A673 (cell line): ENCODE measurements at regions not wholly inside any gene's neighbourhood (a gene's known extent, or its start where the extent isn't known, plus 50 kb on each side); places are given as distances from the start of the nearest gene placed in this dataset.

Source experiments
- BruUV-seq: library from RNA; stranded (reverse); fragments of 400-500 nt; replicated peaks from 2 replicates; lab custom pipeline; 2021; lab: Mats Ljungman, UMichigan
- CTCF ChIA-PET: fragments of 300-600 bp; sonication (Branson Sonifier 250); formaldehyde crosslinking; loops from one replicate; lab custom pipeline; 2022; ENCODE audit warnings: antibody characterized with exemption; lab: Charles Lee
- POLR2A ChIA-PET: fragments of 300-600 bp; sonication (Branson Sonifier 250); formaldehyde crosslinking; loops from one replicate; lab custom pipeline; 2022; ENCODE audit warnings: antibody characterized with exemption; ENCODE audit not compliant: low non-redundant PET; lab: Charles Lee
- DNase-seq: peaks from one replicate; pipeline ENCODE4 v3.0.0-alpha.2; 2015; ENCODE audit warnings: low spot score
- H3K27ac ChIP-seq: fragments of 200-600 bp; sonication (generic); 2 replicates; pipeline ENCODE4 v1.5.1; 2016; ENCODE audit warnings: mixed run types, low read depth, mild to moderate bottlenecking, mixed read lengths, antibody characterized with exemption, low read length; ENCODE audit not compliant: poor library complexity, severe bottlenecking
- H3K27me3 ChIP-seq: fragments of 200-600 bp; sonication (generic); replicated peaks from 2 replicates; pipeline ENCODE4 v1.6.1; 2017; ENCODE audit warnings: mixed run types, low read depth, mild to moderate bottlenecking, mixed read lengths, antibody characterized with exemption, low read length; ENCODE audit not compliant: insufficient read depth, poor library complexity
- H3K36me3 ChIP-seq: fragments of 200-600 bp; sonication (generic); 2 replicates; pipeline ENCODE4 v1.6.1; 2016; ENCODE audit warnings: mixed run types, mild to moderate bottlenecking, mixed read lengths, antibody characterized with exemption, low read length; ENCODE audit not compliant: insufficient read depth, poor library complexity, severe bottlenecking
- H3K4me1 ChIP-seq: fragments of 200-600 bp; sonication (generic); 2 replicates; pipeline ENCODE4 v1.6.1; 2017; ENCODE audit warnings: mixed run types, mild to moderate bottlenecking, mixed read lengths, antibody characterized with exemption, low read length; ENCODE audit not compliant: insufficient read depth, poor library complexity, severe bottlenecking
- H3K4me3 ChIP-seq: fragments of 200-600 bp; sonication (generic); 2 replicates; pipeline ENCODE4 v1.5.1; 2016; ENCODE audit warnings: low read depth, mixed run types, mild to moderate bottlenecking, mixed read lengths, low read length; ENCODE audit not compliant: poor library complexity, severe bottlenecking
- H3K9me3 ChIP-seq: fragments of 200-600 bp; sonication (generic); 2 replicates; pipeline ENCODE4 v1.6.1; 2016; ENCODE audit warnings: mixed run types, low read depth, mild to moderate bottlenecking, mixed read lengths, antibody characterized with exemption, low read length; ENCODE audit not compliant: poor library complexity, severe bottlenecking
- EZH2 ChIP-seq: fragments of 200-600 bp; sonication (generic); IDR thresholded peaks from 2 replicates; pipeline ENCODE4 v1.6.1; 2017; ENCODE audit warnings: borderline replicate concordance, low read depth, mild to moderate bottlenecking, mixed read lengths, antibody characterized with exemption, low read length; ENCODE audit not compliant: poor library complexity, severe bottlenecking
- intact Hi-C: fragments of 100-400 bp; cut with micrococcal nuclease; formaldehyde crosslinking; loops from one replicate; pipeline ENCODE4 v1.10.0; 2022; ENCODE audit not compliant: unreplicated experiment
- TF ChIP-seq, protein P1 (sequence below): fragments of 300-800, 200-600 bp; sonication (generic); conservative IDR thresholded peaks from 2 replicates; pipeline ENCODE4 v1.5.1; 2017; ENCODE audit warnings: low read depth, mild to moderate bottlenecking, antibody characterized with exemption, low read length, moderate library complexity, mixed read lengths

DNA sequence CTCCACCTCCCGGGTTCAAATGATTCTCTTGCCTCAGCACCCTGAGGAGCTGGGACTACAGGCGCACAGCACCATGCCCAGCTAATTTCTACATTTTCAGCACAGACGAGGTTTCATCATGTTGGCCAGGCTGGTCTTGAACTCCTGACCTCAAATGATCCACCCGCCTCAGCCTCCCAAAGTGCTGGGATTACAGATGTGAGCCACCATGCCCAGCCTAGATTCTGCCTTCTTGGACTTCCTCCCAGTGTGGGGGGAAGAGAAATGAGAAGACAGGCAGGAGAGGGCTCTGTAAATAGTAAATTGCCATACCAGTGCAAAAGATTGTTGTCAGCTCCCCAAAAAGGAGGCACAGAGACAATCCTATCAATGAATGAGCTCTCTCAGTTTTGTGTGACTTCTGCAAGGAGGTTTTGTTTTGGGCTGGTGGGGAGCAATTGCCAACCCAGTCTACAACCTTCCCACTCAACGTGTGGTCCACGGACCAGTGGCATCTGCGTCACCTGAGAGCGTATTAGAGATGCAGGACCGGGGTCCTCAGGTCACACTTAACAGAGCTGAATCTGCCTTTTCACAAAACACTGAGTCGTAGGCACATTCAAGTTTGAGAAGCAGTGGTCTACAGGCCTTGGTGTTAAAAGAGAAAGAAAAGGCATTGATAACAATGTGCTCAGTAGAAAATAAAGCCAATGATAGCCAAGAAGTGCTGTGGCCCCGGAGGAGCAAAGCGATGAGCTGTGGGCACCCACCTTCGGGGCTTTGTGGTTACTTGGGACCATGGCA is 78.1 kb downstream of the MYCN start:
- intact Hi-C loops, result no loop called here

DNA sequence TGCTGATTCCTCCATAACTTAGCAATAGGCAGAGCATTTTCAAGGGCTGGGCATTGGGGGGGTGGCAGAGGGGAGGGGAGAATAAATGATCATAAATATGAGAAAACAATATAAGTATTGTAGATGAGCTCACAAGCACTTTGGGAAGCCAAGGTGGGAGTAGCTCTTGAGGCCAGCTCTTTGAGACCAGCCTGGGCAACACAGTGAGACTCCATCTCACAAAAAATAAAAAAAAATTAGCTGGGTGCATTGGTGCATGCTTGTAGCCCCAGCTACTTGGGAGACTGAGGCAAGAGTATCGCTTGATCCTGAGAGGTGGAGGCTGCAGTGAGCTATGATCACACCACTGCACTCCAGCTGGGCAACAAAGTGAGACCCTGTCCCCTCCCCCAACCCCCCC is 75.9 kb downstream of the MYCN start:
- no peaks in the 10 kb centered on the region for H3K4me1 ChIP-seq
- no peaks in the 10 kb centered on the region for H3K27me3 ChIP-seq
- H3K27ac ChIP-seq, result no peak overlapping the region
- TF ChIP-seq, protein P1, sequence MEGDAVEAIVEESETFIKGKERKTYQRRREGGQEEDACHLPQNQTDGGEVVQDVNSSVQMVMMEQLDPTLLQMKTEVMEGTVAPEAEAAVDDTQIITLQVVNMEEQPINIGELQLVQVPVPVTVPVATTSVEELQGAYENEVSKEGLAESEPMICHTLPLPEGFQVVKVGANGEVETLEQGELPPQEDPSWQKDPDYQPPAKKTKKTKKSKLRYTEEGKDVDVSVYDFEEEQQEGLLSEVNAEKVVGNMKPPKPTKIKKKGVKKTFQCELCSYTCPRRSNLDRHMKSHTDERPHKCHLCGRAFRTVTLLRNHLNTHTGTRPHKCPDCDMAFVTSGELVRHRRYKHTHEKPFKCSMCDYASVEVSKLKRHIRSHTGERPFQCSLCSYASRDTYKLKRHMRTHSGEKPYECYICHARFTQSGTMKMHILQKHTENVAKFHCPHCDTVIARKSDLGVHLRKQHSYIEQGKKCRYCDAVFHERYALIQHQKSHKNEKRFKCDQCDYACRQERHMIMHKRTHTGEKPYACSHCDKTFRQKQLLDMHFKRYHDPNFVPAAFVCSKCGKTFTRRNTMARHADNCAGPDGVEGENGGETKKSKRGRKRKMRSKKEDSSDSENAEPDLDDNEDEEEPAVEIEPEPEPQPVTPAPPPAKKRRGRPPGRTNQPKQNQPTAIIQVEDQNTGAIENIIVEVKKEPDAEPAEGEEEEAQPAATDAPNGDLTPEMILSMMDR, result no peak
- TF ChIP-seq EZH2, result no peak
- ChIA-PET CTCF (no interaction called here), POLR2A (no interaction called here)
- no peak overlapping the region for H3K4me3 ChIP-seq
- no peaks in the 10 kb centered on the region for H3K9me3 ChIP-seq
- no peak for DNase-seq
- intact Hi-C loops, result no loop called here
- no peaks in the 10 kb centered on the region for H3K36me3 ChIP-seq
- no TSS peak for BruUV-seq

More for the DNA sequence above, 78.1 kb downstream of the MYCN start:
- Histone ChIP-seq H3K9me3 (no peaks in the 10 kb centered on the region), H3K36me3 (no peaks in the 10 kb centered on the region), H3K4me1 (no peaks in the 10 kb centered on the region), H3K27me3 (peaks cover 18% of the 10 kb centered on the region), H3K4me3 (no peak overlapping the region), H3K27ac (no peak overlapping the region)
- BruUV-seq, result no TSS peak
- CTCF ChIA-PET, result no interaction called here
- POLR2A ChIA-PET, result no interaction called here
- DNase-seq, result no peak
- TF ChIP-seq, protein P1, result no peak
- no peak for TF ChIP-seq EZH2

DNA sequence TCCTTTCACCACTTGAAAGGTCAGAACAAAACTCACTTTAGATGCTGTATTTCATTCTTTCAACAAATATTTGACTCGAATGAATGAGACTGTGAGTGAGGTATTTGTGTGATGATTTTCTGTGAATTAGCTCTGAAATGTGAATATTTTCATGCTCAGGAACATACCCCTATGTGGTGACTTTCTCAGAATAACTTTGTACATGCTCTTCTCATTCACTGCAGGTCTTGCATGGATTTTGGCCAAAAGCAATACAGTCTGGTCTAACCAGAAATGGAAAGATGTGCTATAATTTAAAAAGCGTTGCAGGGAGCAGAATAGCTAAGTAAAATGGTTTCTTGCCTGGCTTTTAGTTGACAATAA is 75.5 kb downstream of the MYCN start:
- Histone ChIP-seq H3K27me3 (no peaks in the 10 kb centered on the region), H3K27ac (no peak overlapping the region), H3K36me3 (no peaks in the 10 kb centered on the region), H3K4me1 (no peaks in the 10 kb centered on the region), H3K4me3 (no peak overlapping the region), H3K9me3 (no peaks in the 10 kb centered on the region)
- TF ChIP-seq, protein P1, result no peak
- TF ChIP-seq EZH2, result no peak
- BruUV-seq, result no TSS peak
- DNase-seq, result no peak
- intact Hi-C loops, result no loop called here
- ChIA-PET POLR2A (no interaction called here), CTCF (no interaction called here)
